ENCODE measurements at regions not wholly inside any gene's neighbourhood (a gene's known extent, or its start where the extent isn't known, plus 50 kb on each side); places are given as distances from the start of the nearest gene placed in this dataset.

GRCh38 chr5:8332666-8333445, 463.9 kb downstream of the MTRR start:
- TF ChIP-seq CTCF (IDR thresholded peaks at IDR 0.05; ENCODE audit: low read depth, low read length) (no peak), POLR2A (IDR thresholded peaks at IDR 0.05; ENCODE audit: extremely low read depth, insufficient read length) (no peak), MYC (IDR thresholded peaks at IDR 0.05; ENCODE audit: low read depth, low read length) (no peak), MAX (IDR thresholded peaks at IDR 0.05; ENCODE audit: low read depth, low read length) (no peak)
